ENCODE measurements at regions not wholly inside any gene's neighbourhood (a gene's known extent, or its start where the extent isn't known, plus 50 kb on each side); places are given as distances from the start of the nearest gene placed in this dataset.
A peak's percentile ranks its signal among the peaks of the same experiment; 100 is the strongest.
"Not testable (repeated sequence)": the region's sequence is repeated elsewhere in the genome, so short reads cannot be mapped to it uniquely, and the experiment has no call there.

- DNase-seq (ENCODE audit: low spot score), result peak; percentile 19
These were observed 256.5 kb upstream of the FAT1 start for GRCh38 chr4:186979961-186980745.

GRCh38 chr4:186981161-186981560, 257.5 kb upstream of the FAT1 start:
- DNase-seq (ENCODE audit: low spot score), result no peak

- no peak for DNase-seq (ENCODE audit: low spot score)
These were observed 258.5 kb upstream of the FAT1 start for GRCh38 chr4:186982160-186982559.

- no peak for DNase-seq (ENCODE audit: low spot score)
These were observed 260.5 kb upstream of the FAT1 start for GRCh38 chr4:186984105-186984644.

DNA sequence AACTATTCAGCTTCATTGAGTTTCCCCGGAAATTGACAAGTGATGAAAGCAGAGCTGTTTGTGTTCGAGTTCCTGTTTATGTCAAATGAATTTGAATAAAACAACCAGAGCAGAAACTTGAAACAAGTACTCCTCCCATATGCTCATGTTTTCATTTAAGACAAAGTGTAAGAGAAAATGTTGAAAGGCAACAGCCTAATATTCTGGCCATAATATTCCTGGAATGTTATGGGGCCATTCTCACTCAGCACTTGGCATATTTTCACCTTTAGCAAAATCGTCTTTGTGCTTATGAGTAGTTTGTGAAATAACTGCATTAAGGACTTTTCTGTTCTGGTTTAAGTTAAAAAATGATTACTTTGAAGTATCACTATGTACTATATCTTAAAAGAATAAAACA, 276.0 kb upstream of the FAT1 start:
- DNase-seq (ENCODE audit: low spot score), result no peak

- DNase-seq (ENCODE audit: low spot score), result no peak
These were observed 276.6 kb upstream of the FAT1 start for GRCh38 chr4:187000281-187000680.

GRCh38 chr4:187002133-187002532, 278.5 kb upstream of the FAT1 start:
- not testable (repeated sequence) for DNase-seq (ENCODE audit: low spot score)

DNA sequence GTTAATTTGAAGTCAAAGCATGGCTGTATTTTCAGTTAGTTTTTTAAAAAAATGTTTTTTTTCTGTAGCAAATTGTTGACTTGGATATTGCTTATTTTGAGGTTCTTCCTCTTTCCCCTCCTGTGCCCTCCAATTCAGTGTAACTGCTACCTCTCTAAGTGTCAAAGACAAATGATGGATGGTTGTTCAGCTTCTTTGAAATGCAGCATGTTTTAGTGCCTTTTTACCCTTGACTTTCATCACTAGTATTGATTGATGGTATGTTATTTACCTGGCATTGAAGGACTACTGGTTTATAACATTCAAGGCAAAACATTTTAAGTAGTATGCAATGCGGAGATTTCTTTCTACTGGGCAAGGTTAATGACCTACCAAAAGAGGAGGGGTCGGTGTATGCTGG, 281.0 kb upstream of the FAT1 start:
- DNase-seq (ENCODE audit: low spot score), result no peak

DNA sequence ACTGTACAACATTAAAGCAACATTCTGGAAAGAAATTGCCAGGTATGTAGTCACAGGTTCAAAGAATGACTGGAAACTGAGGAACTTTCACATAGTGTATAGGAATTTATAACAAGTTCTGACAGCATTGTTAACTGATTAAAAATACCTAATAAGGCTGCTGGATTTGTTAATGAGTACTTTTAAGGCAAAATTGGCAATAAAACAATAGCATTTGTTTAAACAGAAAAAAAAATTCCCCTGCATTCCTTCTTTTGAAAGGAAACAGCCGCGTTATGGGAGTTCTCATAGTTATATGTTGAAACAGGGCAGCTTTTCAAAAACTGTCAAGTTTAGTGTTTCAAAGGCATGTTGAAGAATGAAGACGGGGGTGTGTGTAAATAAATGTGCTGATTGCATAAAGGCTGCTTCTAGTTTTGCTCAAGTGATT, 282.5 kb upstream of the FAT1 start:
- no peak for DNase-seq (ENCODE audit: low spot score)

GRCh38 chr4:187010052-187010451, 286.4 kb upstream of the FAT1 start:
- DNase-seq (ENCODE audit: low spot score), result no peak

- DNase-seq (ENCODE audit: low spot score), result no peak
These were observed 292.4 kb upstream of the FAT1 start for GRCh38 chr4:187016101-187016500.

GRCh38 chr4:187017147-187017546, 293.5 kb upstream of the FAT1 start:
- DNase-seq (ENCODE audit: low spot score), result no peak

DNA sequence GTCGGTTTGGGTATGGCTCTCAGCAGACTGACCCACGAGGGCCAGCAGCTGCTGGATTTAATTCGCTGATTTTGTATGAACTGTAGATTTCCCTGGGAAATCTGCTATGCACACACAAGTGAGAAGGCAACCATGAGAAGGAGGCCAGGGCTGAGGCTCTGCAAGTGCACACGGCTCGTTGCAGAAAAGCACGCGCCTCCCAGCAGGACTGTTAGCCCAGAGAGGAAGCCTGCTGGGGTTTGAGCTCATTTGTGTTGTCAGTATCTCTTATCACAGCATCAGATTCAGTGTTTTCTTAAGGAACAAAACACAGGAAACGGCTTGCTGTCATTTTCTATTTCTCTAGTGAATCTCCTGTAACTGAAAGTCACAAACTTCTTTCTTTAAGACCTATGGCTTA, 296.2 kb upstream of the FAT1 start:
- no peak for DNase-seq (ENCODE audit: low spot score)

DNA sequence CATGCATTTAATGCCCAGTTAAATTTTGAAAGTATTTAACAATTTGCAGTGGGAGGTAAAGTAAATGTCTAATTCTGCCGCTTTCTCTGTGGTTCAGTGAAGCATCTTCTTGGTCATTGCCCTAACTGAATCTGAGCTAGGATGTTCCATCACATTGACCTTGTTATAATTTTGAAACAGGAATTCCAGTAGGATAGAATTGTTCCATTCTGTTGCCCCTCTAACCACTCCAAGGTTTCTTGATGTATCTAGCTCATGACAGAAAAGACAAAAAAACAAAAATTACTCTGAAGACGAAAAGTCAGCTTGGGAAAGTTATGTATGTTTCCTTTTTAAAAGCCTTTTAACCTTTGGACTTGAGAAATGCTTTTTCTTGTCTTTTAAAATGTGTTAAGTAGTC, 297.0 kb upstream of the FAT1 start:
- DNase-seq (ENCODE audit: low spot score), result no peak

DNA sequence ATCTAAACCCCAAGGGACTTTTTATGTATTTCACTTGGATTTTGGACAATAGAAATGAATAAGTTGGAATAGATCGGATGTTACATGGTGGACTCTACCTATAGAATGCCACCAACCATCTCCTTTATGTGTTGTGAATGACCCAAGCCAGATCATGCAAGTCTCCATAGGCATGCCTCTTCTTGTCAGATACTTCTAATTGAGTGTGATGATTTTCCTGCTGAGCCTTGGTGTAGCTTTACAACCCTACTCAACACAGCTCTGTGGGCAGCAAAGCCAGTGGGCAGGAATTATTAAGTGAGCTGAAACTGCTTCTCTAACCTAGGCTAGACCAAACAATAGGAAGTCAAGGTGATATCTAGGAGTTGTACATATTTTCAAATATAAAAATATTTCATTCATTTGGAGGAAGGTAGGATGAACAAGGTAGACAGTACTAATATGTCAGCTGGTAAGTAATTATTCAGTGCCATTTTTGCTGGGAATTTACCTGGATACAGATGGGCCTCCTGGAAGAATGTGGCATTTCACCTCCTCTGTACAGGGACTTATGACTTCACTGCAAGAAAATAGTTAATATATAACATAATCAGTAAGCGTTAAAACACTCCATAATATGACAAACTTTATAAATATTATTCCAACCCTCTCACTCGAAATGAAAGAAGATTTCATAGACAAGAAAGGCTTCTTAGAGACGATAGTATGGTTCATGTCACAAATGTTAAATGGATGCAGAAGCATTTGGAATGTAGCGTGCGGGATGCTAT, 298.0 kb upstream of the FAT1 start:
- no peak for DNase-seq (ENCODE audit: low spot score)

DNA sequence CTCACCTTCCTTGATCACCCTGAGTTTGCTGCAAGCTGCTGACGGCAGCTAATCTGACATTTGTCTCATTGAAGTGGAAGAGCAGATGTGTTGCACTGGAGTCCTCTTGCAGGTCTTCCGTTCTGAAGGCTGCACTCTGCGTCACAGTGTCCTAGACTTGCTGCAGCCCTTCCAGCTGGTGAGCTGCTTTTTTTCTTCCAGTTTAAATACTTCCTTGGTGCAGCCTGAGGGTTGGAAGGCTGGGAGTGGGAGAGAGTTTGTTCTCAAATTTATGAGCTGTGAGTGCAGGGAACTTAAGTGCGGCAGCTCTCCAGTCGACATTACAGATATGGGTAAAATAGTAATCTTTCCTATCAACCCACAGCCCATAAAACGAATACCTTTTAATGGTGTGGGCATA, 303.6 kb upstream of the FAT1 start:
- DNase-seq (ENCODE audit: low spot score), result no peak

DNA sequence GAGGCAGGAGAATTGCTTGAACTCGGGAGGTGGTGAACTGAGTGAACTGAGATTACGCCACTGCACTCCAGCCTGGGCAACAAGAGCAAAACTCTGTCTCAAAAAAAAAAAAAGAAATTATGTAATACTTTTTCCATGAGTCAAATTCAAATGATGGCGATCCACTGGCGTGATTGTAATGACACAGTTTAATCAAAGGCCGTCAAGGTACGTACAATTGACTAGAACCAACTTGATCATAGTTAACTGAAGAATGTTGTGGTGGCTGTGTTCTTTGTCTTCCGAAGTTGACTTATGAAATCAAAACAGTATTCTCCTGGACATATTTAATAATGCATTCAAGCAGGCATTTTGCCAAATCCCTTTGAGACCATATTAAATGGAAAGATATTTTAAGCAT, 318.6 kb upstream of the FAT1 start:
- no peak for DNase-seq (ENCODE audit: low spot score)

- no peak for DNase-seq (ENCODE audit: low spot score)
These were observed 322.8 kb upstream of the FAT1 start for GRCh38 chr4:187046471-187046870.

DNA sequence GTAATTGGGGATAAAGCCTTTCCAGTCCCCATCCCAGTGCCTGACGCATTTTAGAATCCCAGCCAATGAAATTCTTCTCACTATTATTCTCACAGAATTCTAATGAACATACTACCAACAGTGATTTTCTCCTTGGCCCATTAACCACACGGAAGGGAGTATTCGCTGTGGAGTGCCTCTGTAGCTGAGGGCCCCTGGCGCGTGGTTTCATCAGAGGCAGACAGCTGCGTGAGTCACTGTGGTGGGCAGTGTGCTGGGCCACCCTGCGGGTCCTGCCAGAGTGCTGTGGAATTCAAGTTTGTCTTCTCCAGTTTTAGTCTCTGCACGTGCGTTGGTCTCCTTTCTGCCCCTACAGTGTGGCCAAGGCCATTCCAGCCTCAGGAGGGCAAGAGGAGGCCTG, 335.4 kb upstream of the FAT1 start:
- no peak for DNase-seq (ENCODE audit: low spot score)

DNA sequence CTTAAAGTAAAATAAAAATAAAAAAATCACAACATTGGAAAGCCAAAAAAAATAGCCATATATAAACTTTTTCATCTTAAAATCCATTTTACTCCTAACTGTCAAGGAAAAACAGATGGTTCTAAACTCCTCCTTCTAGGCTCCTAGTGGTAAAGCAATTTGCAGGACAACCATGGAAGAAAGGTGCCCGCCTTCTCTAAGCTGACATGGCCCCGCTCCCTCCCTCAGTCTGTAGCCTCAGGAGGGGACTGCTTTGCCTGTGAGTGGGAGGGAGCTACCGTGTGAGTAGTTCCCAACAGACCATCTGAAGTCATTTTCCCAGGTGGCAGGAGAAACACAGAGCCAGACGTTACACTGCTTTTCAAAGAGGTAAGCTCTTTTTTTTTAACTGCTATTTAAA, 336.2 kb upstream of the FAT1 start:
- no peak for DNase-seq (ENCODE audit: low spot score)

DNA sequence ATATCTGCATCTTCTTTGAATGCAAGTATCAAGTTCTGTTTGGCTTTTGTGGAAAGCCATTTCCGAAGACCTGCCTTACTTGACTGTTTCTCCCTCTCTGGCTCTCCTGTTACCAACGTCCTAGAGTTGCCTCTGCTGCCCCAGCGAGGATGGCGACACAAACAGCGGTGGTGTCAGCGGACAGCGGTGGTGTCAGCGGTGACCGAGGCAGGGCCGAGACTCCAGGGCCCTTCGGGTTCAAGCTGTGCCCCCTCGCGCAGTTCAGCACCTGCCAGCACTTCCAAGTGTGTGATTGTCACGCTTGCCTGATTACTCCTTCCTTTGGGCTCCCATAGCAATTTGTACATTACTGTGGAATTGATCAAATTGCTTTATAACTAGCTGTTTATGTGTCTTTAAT, 336.9 kb upstream of the FAT1 start:
- no peak for DNase-seq (ENCODE audit: low spot score)

DNA sequence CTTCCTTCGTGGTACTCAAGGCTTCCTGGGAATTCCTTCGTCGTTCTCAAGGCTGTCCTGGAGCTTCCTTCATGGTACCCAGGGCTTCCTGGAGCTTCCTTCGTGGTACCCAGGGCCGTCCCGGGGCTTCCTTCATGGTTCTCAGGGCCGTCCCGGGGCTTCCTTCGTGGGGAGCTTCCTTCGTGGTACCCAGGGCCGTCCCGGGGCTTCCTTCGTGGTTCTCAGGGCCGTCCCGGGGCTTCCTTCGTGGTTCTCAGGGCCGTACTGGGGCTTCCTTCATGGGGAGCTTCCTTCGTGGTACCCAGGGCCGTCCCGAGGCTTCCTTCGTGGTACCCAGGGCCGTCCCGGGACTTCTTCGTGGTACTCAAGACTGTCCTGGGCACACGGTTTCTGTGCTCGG, 339.6 kb upstream of the FAT1 start:
- DNase-seq (ENCODE audit: low spot score), result no peak

DNA sequence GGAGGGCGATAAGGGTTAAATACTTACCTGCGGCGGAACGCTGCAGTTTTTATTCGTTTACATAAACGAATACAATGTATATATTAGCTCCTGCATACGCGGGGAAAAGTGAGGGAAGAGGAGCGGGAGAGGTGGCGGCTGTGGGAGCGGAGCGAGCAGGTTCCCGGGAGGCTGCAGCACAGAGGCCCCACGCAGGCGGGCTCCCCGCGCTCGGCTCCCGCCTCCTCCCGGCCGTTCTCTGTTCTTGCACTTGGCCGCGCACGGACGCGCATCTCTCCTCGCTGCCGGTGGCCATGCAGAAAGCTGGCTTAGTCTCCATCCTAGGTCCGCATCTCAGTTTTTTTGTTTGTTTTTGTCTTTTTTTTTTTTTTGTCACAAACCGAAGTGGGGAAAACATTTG, 340.4 kb upstream of the FAT1 start:
- DNase-seq (ENCODE audit: low spot score), result no peak

Data from A172 (cell line).